HCT116 (cell line): ENCODE measurements at regions not wholly inside any gene's neighbourhood (a gene's known extent, or its start where the extent isn't known, plus 50 kb on each side); places are given as distances from the start of the nearest gene placed in this dataset.

Source experiments
- ATAC-seq: fragments of 200-7000 bp; cut with Tn5 transposase; 2 replicates; pipeline ENCODE4 v1.9.1; 2020; ENCODE audit warnings: mild to moderate bottlenecking, moderate library complexity
- BruUV-seq: library from RNA; stranded (reverse); fragments of 400-500 nt; replicated peaks from 2 replicates; lab custom pipeline; 2021; lab: Mats Ljungman, UMichigan
- CTCF ChIA-PET: fragments of 300-600 bp; sonication (Branson Sonifier 250); formaldehyde crosslinking; loops from one replicate; lab custom pipeline; 2021; ENCODE audit warnings: antibody characterized with exemption; lab: Charles Lee
- POLR2A ChIA-PET: fragments of 300-600, 350-600 bp; sonication (Branson Sonifier 250); formaldehyde crosslinking; loops from one replicate; lab custom pipeline; 2021; ENCODE audit warnings: antibody characterized with exemption; lab: Charles Lee
- RAD21 ChIA-PET, 2 experiments: fragments of 300-600 bp; sonication (Branson Sonifier 250); formaldehyde crosslinking; loops; one replicate each; lab custom pipeline; 2023; ENCODE audit warnings: low total read pairs in 2 of 2; ENCODE audit not compliant: uncharacterized antibody in 2 of 2, unreplicated experiment in 2 of 2, low non-redundant PET in 1 of 2; lab: Charles Lee
- DNase-seq: peaks from one replicate; pipeline ENCODE4 v3.0.0-alpha.2; 2010; ENCODE audit warnings: low read depth, low spot score
- H2AFZ ChIP-seq: fragments of 200-600 bp; shearing (Covaris generic), sonication (generic); 2 replicates; pipeline ENCODE4 v1.6.1; 2017; ENCODE audit warnings: low read depth, mixed run types, mixed read lengths, antibody characterized with exemption, low read length; ENCODE audit not compliant: poor library complexity, severe bottlenecking
- H3K27ac ChIP-seq: 2 replicates; pipeline ENCODE4 v1.5.1; 2012; ENCODE audit warnings: low read depth, low read length
- H3K27me3 ChIP-seq: fragments of 200-600 bp; sonication (generic); 2 replicates; pipeline ENCODE4 v1.6.1; 2016; ENCODE audit warnings: mixed run types, low read length, mixed read lengths; ENCODE audit not compliant: insufficient read depth
- H3K36me3 ChIP-seq, 2 experiments: fragments of 200-500 bp in 1 of 2; fragments of 200-600 bp in 1 of 2; sonication (Bioruptor generic) in 1 of 2; sonication (generic) in 1 of 2; 2 replicates each; pipeline versions ENCODE4 v1.5.1 to v1.6.1; 2014 to 2016; ENCODE audit warnings: low read length in 2 of 2, inconsistent platforms in 1 of 2, mixed read lengths in 1 of 2, mixed run types in 1 of 2; ENCODE audit not compliant: insufficient read depth in 2 of 2, control insufficient read depth in 1 of 2
- H3K4me1 ChIP-seq, 2 experiments: fragments of 200-600 bp in 1 of 2; sonication (generic) in 1 of 2; 2 replicates each; pipeline versions ENCODE4 v1.5.1 to v1.6.1; 2012 to 2017; ENCODE audit warnings: low read length in 2 of 2, inconsistent platforms in 1 of 2, mild to moderate bottlenecking in 1 of 2, mixed read lengths in 1 of 2, mixed run types in 1 of 2, moderate library complexity in 1 of 2; ENCODE audit not compliant: insufficient read depth in 2 of 2, control insufficient read depth in 1 of 2
- H3K4me2 ChIP-seq: fragments of 200-600 bp; sonication (generic); 2 replicates; pipeline ENCODE4 v1.6.1; 2017; ENCODE audit warnings: mixed run types, low read length, mixed read lengths
- H3K4me3 ChIP-seq, 2 experiments: fragments of 200-600 bp in 1 of 2; sonication (generic) in 1 of 2; replicated peaks in 1 of 2; 2 replicates each; pipeline ENCODE4 v1.5.1; 2011 to 2016; ENCODE audit warnings: low read length in 2 of 2, control low read depth in 1 of 2, low read depth in 1 of 2, mild to moderate bottlenecking in 1 of 2, mixed read lengths in 1 of 2, mixed run types in 1 of 2
- H3K79me2 ChIP-seq: fragments of 200-600 bp; sonication (generic); 2 replicates; pipeline ENCODE4 v1.6.1; 2017; ENCODE audit warnings: mild to moderate bottlenecking, mixed run types, low read length, moderate library complexity, mixed read lengths; ENCODE audit not compliant: insufficient read depth
- H3K9ac ChIP-seq: fragments of 200-600 bp; sonication (generic); 2 replicates; pipeline ENCODE4 v1.6.1; 2016; ENCODE audit warnings: low read length, mixed read lengths
- H3K9me2 ChIP-seq: fragments of 200-600 bp; sonication (generic), shearing (Covaris generic); 2 replicates; pipeline ENCODE4 v1.6.1; 2017; ENCODE audit warnings: mixed run types, mild to moderate bottlenecking, moderate library complexity; ENCODE audit not compliant: insufficient read depth
- H3K9me3 ChIP-seq, 2 experiments: fragments of 200-500 bp in 1 of 2; fragments of 200-600 bp in 1 of 2; sonication (Bioruptor generic) in 1 of 2; sonication (generic) in 1 of 2; 2 replicates each; pipeline ENCODE4 v1.6.1; 2014 to 2017; ENCODE audit warnings: low read length in 2 of 2, mixed read lengths in 2 of 2, inconsistent platforms in 1 of 2, low read depth in 1 of 2, mild to moderate bottlenecking in 1 of 2, mixed run types in 1 of 2, moderate library complexity in 1 of 2; ENCODE audit not compliant: control insufficient read depth in 1 of 2, insufficient read depth in 1 of 2
- H4K20me1 ChIP-seq: fragments of 200-600 bp; sonication (generic), shearing (Covaris generic); 2 replicates; pipeline ENCODE4 v1.6.1; 2017; ENCODE audit warnings: mixed run types, mild to moderate bottlenecking, moderate library complexity; ENCODE audit not compliant: insufficient read depth
- CEBPB ChIP-seq: IDR thresholded peaks from 2 replicates; pipeline ENCODE4 v1.6.1; 2012; ENCODE audit warnings: low read depth
- EGR1 ChIP-seq: IDR thresholded peaks from 2 replicates; pipeline ENCODE4 v1.6.1; 2012; ENCODE audit warnings: low read depth
- ELF1 ChIP-seq: IDR thresholded peaks from 2 replicates; pipeline ENCODE4 v1.6.1; 2012; ENCODE audit warnings: low read depth, borderline replicate concordance
- FOSL1 ChIP-seq: IDR thresholded peaks from 2 replicates; pipeline ENCODE4 v1.6.1; 2012; ENCODE audit warnings: low read depth
- JUND ChIP-seq: IDR thresholded peaks from 2 replicates; pipeline ENCODE4 v1.6.1; 2012
- POLR2AphosphoS5 ChIP-seq: IDR thresholded peaks from 2 replicates; pipeline ENCODE4 v1.6.1; 2011; ENCODE audit warnings: mild to moderate bottlenecking, low read depth, low read length, moderate library complexity
- RAD21 ChIP-seq: IDR thresholded peaks from 2 replicates; pipeline ENCODE4 v1.6.1; 2012; ENCODE audit warnings: low read depth, mild to moderate bottlenecking
- SIN3A ChIP-seq: IDR thresholded peaks from 2 replicates; pipeline ENCODE4 v1.6.1; 2012; ENCODE audit warnings: low read depth
- SP1 ChIP-seq: IDR thresholded peaks from 2 replicates; pipeline ENCODE4 v1.6.1; 2012; ENCODE audit warnings: low read depth
- SRF ChIP-seq: IDR thresholded peaks from 2 replicates; pipeline ENCODE4 v1.6.1; 2012; ENCODE audit warnings: low read depth
- TCF7L2 ChIP-seq: IDR thresholded peaks from 2 replicates; pipeline ENCODE4 v1.7.0; 2011; ENCODE audit warnings: borderline replicate concordance, inconsistent platforms; ENCODE audit not compliant: insufficient read depth, insufficient read length; ENCODE audit errors: extremely low read depth
- ZFX ChIP-seq: fragments of 450-650 bp; IDR thresholded peaks from 2 replicates; pipeline ENCODE4 v1.6.1; 2017
- intact Hi-C: fragments of 100-400 bp; cut with micrococcal nuclease; formaldehyde crosslinking; loops from 2 replicates; pipeline ENCODE4 v1.10.0; 2022
- TF ChIP-seq, protein P1 (sequence below): IDR thresholded peaks from 2 replicates; pipeline ENCODE4 v1.6.1; 2012
- TF ChIP-seq, protein P2 (sequence below): IDR thresholded peaks from 2 replicates; pipeline ENCODE4 v1.6.1; 2012
- TF ChIP-seq, protein P3 (sequence below), 3 experiments: fragments of 200-600 bp in 1 of 3; sonication (generic) in 1 of 3; IDR thresholded peaks in 2 of 3; conservative IDR thresholded peaks in 1 of 3; 2 replicates each; pipeline ENCODE4 v1.5.1; 2012 to 2017; ENCODE audit warnings: low read depth in 2 of 3, low read length in 2 of 3, antibody characterized with exemption in 1 of 3, borderline replicate concordance in 1 of 3, control low read depth in 1 of 3, mild to moderate bottlenecking in 1 of 3, mixed read lengths in 1 of 3, mixed run types in 1 of 3, moderate library complexity in 1 of 3; ENCODE audit not compliant: insufficient read depth in 1 of 3

DNA sequence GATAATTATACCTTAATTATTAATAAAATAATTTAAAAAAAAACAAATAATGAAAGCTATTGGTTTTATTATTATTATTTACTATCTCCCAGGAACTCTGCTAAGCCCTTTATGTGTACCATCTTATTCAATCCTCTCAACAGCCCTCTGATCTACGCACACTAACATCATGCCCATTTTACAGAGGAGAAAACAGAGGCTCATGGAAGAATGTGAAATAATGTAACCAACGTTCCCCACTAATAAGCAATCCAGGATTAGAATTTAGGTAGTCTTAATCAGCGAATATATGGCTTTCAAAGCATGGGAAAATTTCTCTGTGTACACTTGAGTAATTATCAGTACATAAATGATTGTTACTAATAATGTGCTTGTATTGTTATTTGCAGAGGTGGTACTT, 89.0 kb downstream of the MAFB start:
- BruUV-seq: no TSS peak
- ChIA-PET RAD21 (no interaction called here), POLR2A (no interaction called here), CTCF (no interaction called here)
- no peaks in the 10 kb centered on the region for H3K36me3 ChIP-seq
- H4K20me1 ChIP-seq: no peaks in the 10 kb centered on the region
- intact Hi-C loops: no loop called here
- H3K4me1 ChIP-seq: no peaks in the 10 kb centered on the region
- no peaks in the 10 kb centered on the region for H3K79me2 ChIP-seq
- no peak overlapping the region for H3K9ac ChIP-seq
- H3K4me3 ChIP-seq: no peak overlapping the region
- ATAC-seq: no peak
- peaks cover 19% of the 10 kb centered on the region for H3K27me3 ChIP-seq
- H3K27ac ChIP-seq: no peak overlapping the region
- TF ChIP-seq FOSL1: no peak
- TF ChIP-seq, protein P1, sequence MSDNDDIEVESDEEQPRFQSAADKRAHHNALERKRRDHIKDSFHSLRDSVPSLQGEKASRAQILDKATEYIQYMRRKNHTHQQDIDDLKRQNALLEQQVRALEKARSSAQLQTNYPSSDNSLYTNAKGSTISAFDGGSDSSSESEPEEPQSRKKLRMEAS: no peak
- no peak for TF ChIP-seq POLR2AphosphoS5
- TF ChIP-seq, protein P2, sequence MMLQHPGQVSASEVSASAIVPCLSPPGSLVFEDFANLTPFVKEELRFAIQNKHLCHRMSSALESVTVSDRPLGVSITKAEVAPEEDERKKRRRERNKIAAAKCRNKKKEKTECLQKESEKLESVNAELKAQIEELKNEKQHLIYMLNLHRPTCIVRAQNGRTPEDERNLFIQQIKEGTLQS: no peak
- TF ChIP-seq ZFX: no peak
- TF ChIP-seq JUND: no peak
- no peak for TF ChIP-seq SRF
- no peak for TF ChIP-seq EGR1
- no peak for TF ChIP-seq ELF1
- no peak overlapping the region for H3K4me2 ChIP-seq
- no peak for DNase-seq
- H3K9me3 ChIP-seq: no peaks in the 10 kb centered on the region
- no peaks in the 10 kb centered on the region for H3K9me2 ChIP-seq
- H2AFZ ChIP-seq: no peak overlapping the region

DNA sequence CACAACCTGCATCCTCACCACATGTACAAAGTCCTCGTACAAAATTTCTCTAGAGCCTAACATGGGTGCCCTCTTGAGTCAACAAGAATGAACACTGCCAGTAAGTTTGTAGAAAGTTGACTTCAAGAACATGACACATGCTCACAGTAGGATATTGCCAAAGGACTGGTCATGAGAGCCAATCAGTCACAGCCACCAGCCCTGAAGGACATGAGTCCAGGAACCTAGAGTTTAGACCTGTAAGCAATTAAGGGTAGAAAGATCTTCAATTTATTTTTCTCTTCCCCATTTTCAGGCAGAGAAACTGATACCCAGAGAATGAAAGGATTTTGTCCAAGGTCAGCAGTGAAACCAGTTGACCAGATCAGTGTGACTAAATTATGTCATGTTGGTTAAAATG, 96.1 kb downstream of the MAFB start:
- POLR2A ChIA-PET: no interaction called here
- intact Hi-C loops: no loop called here
- CTCF ChIA-PET: no interaction called here

More for the DNA sequence above, 96.1 kb downstream of the MAFB start:
- no peak overlapping the region for H2AFZ ChIP-seq
- no peak for DNase-seq
- H3K4me1 ChIP-seq: no peaks in the 10 kb centered on the region
- no peak for TF ChIP-seq RAD21
- TF ChIP-seq TCF7L2: no peak
- TF ChIP-seq CEBPB: no peak
- TF ChIP-seq SIN3A: no peak
- TF ChIP-seq, protein P3, sequence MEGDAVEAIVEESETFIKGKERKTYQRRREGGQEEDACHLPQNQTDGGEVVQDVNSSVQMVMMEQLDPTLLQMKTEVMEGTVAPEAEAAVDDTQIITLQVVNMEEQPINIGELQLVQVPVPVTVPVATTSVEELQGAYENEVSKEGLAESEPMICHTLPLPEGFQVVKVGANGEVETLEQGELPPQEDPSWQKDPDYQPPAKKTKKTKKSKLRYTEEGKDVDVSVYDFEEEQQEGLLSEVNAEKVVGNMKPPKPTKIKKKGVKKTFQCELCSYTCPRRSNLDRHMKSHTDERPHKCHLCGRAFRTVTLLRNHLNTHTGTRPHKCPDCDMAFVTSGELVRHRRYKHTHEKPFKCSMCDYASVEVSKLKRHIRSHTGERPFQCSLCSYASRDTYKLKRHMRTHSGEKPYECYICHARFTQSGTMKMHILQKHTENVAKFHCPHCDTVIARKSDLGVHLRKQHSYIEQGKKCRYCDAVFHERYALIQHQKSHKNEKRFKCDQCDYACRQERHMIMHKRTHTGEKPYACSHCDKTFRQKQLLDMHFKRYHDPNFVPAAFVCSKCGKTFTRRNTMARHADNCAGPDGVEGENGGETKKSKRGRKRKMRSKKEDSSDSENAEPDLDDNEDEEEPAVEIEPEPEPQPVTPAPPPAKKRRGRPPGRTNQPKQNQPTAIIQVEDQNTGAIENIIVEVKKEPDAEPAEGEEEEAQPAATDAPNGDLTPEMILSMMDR (IDR thresholded peaks at IDR 0.05 in 2 of 3, conservative IDR thresholded peaks at IDR 0.05 in 1 of 3; ENCODE audit: borderline replicate concordance in 1 of 3, insufficient read depth in 1 of 3, low read depth in 2 of 3, low read length in 2 of 3): no peak
- TF ChIP-seq ELF1: no peak
- TF ChIP-seq SP1: no peak
- no peak overlapping the region for H3K27ac ChIP-seq
- H3K79me2 ChIP-seq: no peaks in the 10 kb centered on the region
- H3K9ac ChIP-seq: no peak overlapping the region
- RAD21 ChIA-PET: no interaction called here
- BruUV-seq: no TSS peak
- H3K36me3 ChIP-seq: no peaks in the 10 kb centered on the region
- peaks cover 12% of the 10 kb centered on the region for H3K27me3 ChIP-seq
- no peak overlapping the region for H3K4me3 ChIP-seq
- no peak for ATAC-seq
- H3K9me3 ChIP-seq: no peaks in the 10 kb centered on the region
- no peak overlapping the region for H3K4me2 ChIP-seq
- no peaks in the 10 kb centered on the region for H3K9me2 ChIP-seq
- no peaks in the 10 kb centered on the region for H4K20me1 ChIP-seq
